TTC549 (cell line): ENCODE measurements at regions not wholly inside any gene's neighbourhood (a gene's known extent, or its start where the extent isn't known, plus 50 kb on each side); places are given as distances from the start of the nearest gene placed in this dataset.

Experiments
- FAIRE-seq: peaks from 2 replicates; lab custom pipeline; 2012; peaks lifted over from hg19 to GRCh38; lab: Jason Lieb, UNC

- FAIRE-seq = no peak
Observed at GRCh38 chr5:117488976-117489500, 914.4 kb upstream of the SEMA6A start.

GRCh38 chr5:117487556-117487955 lies 912.9 kb upstream of the SEMA6A start:
- no peak for FAIRE-seq

GRCh38 chr5:117486879-117487391 lies 912.3 kb upstream of the SEMA6A start:
- no peak for FAIRE-seq

- no peak for FAIRE-seq
Observed at GRCh38 chr5:117486261-117486660, 911.6 kb upstream of the SEMA6A start.

- FAIRE-seq = no peak
Observed at GRCh38 chr5:117475919-117476318, 901.3 kb upstream of the SEMA6A start.

- FAIRE-seq = no peak
Observed at GRCh38 chr5:117473165-117473564, 898.5 kb upstream of the SEMA6A start.

GRCh38 chr5:117463881-117464570 lies 889.4 kb upstream of the SEMA6A start:
- no peak for FAIRE-seq

- no peak for FAIRE-seq
Observed at GRCh38 chr5:117461966-117462365, 887.3 kb upstream of the SEMA6A start.

GRCh38 chr5:117461403-117461802 lies 886.8 kb upstream of the SEMA6A start:
- FAIRE-seq = no peak

- FAIRE-seq = no peak
Observed at GRCh38 chr5:117457656-117458055, 883.0 kb upstream of the SEMA6A start.

- FAIRE-seq = no peak
Observed at GRCh38 chr5:117456866-117457470, 882.3 kb upstream of the SEMA6A start.

GRCh38 chr5:117455236-117456233 lies 880.9 kb upstream of the SEMA6A start:
- no peak for FAIRE-seq

GRCh38 chr5:117454716-117455212 lies 880.1 kb upstream of the SEMA6A start:
- no peak for FAIRE-seq

GRCh38 chr5:117436846-117437245 lies 862.2 kb upstream of the SEMA6A start:
- no peak for FAIRE-seq

- FAIRE-seq = no peak
Observed at GRCh38 chr5:117435203-117435602, 860.6 kb upstream of the SEMA6A start.

- FAIRE-seq = no peak
Observed at GRCh38 chr5:117434254-117434653, 859.6 kb upstream of the SEMA6A start.

GRCh38 chr5:117433818-117434217 lies 859.2 kb upstream of the SEMA6A start:
- no peak for FAIRE-seq

- FAIRE-seq = no peak
Observed at GRCh38 chr5:117431091-117431490, 856.5 kb upstream of the SEMA6A start.

GRCh38 chr5:117425163-117425562 lies 850.5 kb upstream of the SEMA6A start:
- no peak for FAIRE-seq

- FAIRE-seq = no peak
Observed at GRCh38 chr5:117424559-117424958, 849.9 kb upstream of the SEMA6A start.

- no peak for FAIRE-seq
Observed at GRCh38 chr5:117417501-117417900, 842.9 kb upstream of the SEMA6A start.

- FAIRE-seq = no peak
Observed at GRCh38 chr5:117414926-117415325, 840.3 kb upstream of the SEMA6A start.
